ENCODE measurements at regions not wholly inside any gene's neighbourhood (a gene's known extent, or its start where the extent isn't known, plus 50 kb on each side); places are given as distances from the start of the nearest gene placed in this dataset.
"Not testable (repeated sequence)": the region's sequence is repeated elsewhere in the genome, so short reads cannot be mapped to it uniquely, and the experiment has no call there.

- in situ Hi-C loops (cut with HindIII; ENCODE audit: low sequenced_read_pairs) = no loop called here
Observed at GRCh38 chr20:48217190-48217589, 431.9 kb upstream of the SULF2 start.

- in situ Hi-C loops (cut with HindIII; ENCODE audit: low sequenced_read_pairs) = no loop called here
Observed at GRCh38 chr20:48215536-48215935, 430.3 kb upstream of the SULF2 start.

DNA sequence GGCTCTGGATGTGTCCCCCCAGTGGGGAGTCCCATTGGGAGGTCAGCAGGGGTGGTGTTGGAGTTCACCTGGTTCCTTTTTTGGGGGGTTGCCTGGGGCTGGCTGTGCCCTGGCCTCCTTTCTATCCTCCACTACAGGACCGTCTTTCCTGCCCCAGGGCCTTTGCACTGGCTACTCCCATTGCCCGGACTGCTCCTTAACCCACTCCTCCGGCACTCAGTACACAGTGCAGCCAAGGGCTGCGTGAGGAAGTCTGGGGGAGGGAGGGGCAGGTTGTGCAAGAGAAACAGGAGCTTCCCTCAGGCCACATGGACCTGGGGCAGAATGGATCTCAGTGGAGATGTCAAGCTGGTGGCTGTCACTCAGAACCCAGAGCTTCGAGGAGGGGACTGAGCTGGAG is 429.3 kb upstream of the SULF2 start:
- in situ Hi-C loops (cut with HindIII; ENCODE audit: low sequenced_read_pairs) = no loop called here

GRCh38 chr20:48213635-48214034 is 428.4 kb upstream of the SULF2 start:
- in situ Hi-C loops (cut with HindIII; ENCODE audit: low sequenced_read_pairs) = not testable (repeated sequence)

GRCh38 chr20:48212806-48213509 is 427.7 kb upstream of the SULF2 start:
- in situ Hi-C loops (cut with HindIII; ENCODE audit: low sequenced_read_pairs) = no loop called here

GRCh38 chr20:48211847-48212246 is 426.6 kb upstream of the SULF2 start:
- in situ Hi-C loops (cut with HindIII; ENCODE audit: low sequenced_read_pairs) = no loop called here

GRCh38 chr20:48211238-48211637 is 426.0 kb upstream of the SULF2 start:
- in situ Hi-C loops (cut with HindIII; ENCODE audit: low sequenced_read_pairs) = no loop called here

GRCh38 chr20:48210111-48211027 is 425.1 kb upstream of the SULF2 start:
- in situ Hi-C loops (cut with HindIII; ENCODE audit: low sequenced_read_pairs) = no loop called here

DNA sequence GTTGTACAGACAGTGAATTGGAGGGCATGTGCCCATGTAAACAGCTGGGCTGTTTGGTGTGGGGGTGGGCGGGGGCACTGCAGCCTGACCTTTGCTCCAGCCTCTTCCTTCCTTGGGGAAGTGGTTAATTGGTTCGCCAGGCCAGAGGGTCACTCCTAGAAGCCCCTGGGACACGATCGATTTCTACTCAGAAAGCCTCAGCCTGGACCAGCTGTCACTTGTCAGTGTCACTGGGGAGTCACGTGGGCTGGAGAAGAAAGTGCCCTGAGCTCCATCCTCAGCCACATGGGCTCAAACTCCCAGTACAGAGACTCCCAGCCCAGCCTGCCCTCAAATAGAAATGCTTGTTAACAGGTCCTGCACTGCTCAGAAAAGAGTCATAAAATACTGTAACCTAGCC is 423.8 kb upstream of the SULF2 start:
- in situ Hi-C loops (cut with HindIII; ENCODE audit: low sequenced_read_pairs) = no loop called here

GRCh38 chr20:48208176-48208575 is 422.9 kb upstream of the SULF2 start:
- in situ Hi-C loops (cut with HindIII; ENCODE audit: low sequenced_read_pairs) = no loop called here

DNA sequence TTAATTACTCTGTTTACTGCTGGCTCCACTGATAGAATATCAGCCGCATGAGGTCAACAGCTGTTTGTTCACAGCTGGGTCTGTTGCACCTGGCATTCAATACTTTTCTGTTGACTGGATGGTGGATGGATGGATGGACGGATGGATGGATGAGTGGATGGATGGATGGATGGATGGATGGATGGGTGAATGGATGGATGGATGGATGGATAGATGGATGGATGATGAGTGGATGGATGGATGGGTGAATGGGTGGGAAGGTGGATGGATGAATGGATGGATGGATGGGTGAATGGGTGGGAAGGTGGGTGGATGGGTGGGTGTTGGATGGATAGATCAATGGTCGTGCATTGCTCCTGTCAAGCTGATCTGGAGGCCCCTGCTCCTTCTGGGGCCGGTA is 422.2 kb upstream of the SULF2 start:
- in situ Hi-C loops (cut with HindIII; ENCODE audit: low sequenced_read_pairs) = no loop called here

DNA sequence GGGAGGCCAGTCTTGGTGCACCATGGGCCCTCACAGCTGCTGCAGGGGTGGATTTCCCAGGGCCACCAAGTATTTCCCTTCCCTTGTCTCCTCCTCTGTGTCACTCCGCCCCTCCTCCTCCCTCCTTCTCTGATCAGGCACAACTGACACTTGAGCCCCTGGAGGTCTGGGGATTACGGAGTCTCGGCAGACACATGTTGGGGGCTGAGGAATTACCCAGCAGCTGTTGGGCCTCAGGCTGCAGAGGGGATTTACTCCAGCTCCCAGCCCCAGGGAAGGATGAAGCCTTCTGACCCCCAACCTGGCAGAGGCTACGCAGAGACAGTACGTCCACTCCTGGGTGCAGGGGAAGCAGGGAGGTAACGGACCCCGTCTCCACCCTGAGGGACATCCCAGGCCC is 420.5 kb upstream of the SULF2 start:
- in situ Hi-C loops (cut with HindIII; ENCODE audit: low sequenced_read_pairs) = no loop called here

DNA sequence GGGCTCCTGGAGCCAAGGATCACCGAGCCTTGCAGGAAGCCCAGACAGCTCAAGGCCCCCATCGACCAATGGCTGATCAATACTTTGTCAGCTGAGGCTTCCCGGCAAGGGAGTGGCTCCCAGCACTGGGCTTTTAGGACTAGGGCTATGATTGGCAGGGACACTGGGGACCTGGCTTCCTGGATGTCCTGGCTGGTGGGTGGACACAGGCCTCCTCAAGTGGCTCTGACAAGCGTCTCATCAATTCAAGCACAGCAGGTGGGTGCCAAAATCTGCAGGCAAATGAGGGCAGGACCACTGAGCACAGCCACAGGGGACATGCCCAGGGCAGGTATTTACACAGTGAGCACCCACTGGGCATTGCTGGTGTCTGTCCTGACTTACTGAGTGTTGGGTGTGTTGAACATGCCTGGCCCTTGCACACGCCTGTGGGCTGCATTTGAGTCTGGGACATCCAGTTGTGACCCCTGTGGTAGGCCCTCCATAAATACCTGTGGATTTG is 420.1 kb upstream of the SULF2 start:
- in situ Hi-C loops (cut with HindIII; ENCODE audit: low sequenced_read_pairs) = no loop called here

DNA sequence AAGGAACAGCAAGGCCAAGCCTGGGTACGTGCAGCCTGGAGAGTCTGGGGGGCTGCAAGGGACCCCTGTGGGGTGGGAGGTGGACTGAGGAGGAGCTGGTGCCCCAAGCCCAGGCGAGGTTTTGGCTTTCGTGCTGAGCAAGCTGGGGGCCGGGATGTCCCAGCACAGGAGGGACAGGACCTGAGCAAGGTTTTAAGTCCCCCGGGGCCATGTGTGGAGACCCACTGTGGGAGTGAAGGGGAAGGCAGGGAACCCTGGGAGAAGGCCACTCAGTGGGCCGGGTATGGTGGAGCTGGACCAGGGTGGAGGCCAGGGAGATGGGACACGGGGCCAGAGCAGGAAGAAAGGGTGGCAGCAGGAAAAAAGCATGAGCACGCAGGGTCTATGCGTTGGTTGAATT is 419.2 kb upstream of the SULF2 start:
- in situ Hi-C loops (cut with HindIII; ENCODE audit: low sequenced_read_pairs) = no loop called here

- in situ Hi-C loops (cut with HindIII; ENCODE audit: low sequenced_read_pairs) = no loop called here
Observed at GRCh38 chr20:48203252-48203651, 418.0 kb upstream of the SULF2 start.

GRCh38 chr20:48202334-48203113 is 417.2 kb upstream of the SULF2 start:
- in situ Hi-C loops (cut with HindIII; ENCODE audit: low sequenced_read_pairs) = no loop called here

DNA sequence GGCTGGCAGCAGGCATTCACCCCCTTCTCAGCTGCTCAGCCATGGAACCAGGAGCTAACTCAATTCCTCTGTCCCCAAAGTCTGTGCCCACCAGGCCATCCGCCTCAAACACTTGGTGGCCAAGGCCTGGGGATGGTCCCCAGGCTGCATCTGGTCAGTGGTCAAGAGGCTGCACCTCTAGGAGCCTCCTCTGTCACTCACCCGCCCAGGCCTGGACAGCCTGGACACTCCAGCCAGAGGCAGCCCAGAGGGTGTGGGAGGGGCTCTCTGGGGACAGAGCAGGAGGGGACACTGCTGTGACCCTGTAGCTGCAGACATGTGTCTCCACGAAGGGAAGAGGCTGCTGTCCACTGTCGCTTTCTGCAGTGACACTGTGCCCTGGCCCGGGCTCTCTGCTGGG is 416.6 kb upstream of the SULF2 start:
- in situ Hi-C loops (cut with HindIII; ENCODE audit: low sequenced_read_pairs) = no loop called here

GRCh38 chr20:48201188-48201587 is 415.9 kb upstream of the SULF2 start:
- in situ Hi-C loops (cut with HindIII; ENCODE audit: low sequenced_read_pairs) = no loop called here

DNA sequence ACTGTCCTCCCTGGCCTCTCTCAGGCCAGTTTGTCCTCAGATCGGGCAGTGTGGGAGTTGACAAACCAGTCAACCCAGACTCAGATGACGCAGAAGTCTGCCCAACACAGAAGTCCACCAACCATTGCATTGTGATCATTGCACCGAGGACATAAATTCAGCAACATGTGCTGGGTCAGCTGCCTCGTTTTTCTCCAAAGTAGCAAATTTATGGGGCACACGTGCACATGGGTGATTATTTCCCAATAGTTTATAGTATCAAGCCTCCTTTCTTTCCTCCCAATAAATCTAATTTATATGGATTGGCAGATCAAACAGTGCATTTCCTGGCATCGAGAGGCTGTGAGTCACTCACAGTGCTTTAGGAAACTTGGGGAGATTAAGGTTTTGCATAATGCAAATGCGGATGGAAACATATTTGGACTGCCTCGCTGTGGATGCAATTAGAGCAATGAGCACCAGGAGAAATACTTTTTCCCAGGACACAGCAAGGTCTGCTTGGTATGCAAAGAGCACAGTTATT is 413.7 kb upstream of the SULF2 start:
- in situ Hi-C loops (cut with HindIII; ENCODE audit: low sequenced_read_pairs) = loop anchor here (5.0 kb wide), 1 partner anchor 97 kb away; no protein-coding TSS in a partner anchor

- in situ Hi-C loops (cut with HindIII; ENCODE audit: low sequenced_read_pairs) = loop anchor here (5.0 kb wide), 1 partner anchor 95 kb away; no protein-coding TSS in a partner anchor
Observed at GRCh38 chr20:48197066-48197465, 411.8 kb upstream of the SULF2 start.

DNA sequence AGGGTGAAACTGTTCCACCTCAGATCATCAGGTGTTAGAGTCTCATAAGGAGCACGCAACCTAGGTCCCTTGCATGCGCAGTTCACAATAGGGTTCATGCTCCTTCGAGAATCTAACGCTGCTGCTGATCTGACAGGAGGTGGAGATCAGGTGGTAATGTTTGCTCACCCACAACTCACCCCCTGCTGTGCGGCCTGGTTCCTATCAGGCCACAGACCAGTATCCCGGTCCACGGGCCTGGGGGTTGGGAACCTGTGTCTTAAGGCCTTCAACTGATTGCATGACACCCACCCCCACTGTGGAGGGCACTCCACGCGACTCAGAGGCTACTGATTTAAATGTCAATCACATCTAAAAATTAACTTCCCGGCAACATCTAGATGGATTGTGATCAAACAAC is 411.2 kb upstream of the SULF2 start:
- in situ Hi-C loops (cut with HindIII; ENCODE audit: low sequenced_read_pairs) = loop anchor here (5.0 kb wide), 1 partner anchor 94 kb away; no protein-coding TSS in a partner anchor
